ENCODE measurements at regions not wholly inside any gene's neighbourhood (a gene's known extent, or its start where the extent isn't known, plus 50 kb on each side); places are given as distances from the start of the nearest gene placed in this dataset.

DNA sequence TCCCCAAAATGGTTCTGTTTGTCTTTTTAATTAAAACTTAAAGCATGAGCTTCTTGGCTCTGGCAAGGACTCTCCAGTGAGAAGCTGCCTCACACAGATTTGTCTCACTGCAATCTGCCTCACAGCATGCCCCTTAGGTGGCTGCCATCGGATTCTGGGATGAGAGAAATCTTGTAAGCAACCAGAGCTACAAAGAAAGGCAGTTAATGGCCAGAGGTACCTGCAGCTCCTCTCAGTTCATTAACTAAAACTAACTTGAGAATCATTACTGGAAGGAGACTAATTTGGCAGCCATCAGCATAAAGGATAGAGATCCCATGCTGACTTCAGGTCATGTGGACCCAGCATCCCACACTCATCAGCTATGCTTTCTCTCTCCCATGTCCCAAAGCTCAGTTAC, 220.6 kb upstream of the DMAC1 start:
- 89 to 100% methylated on average over 1 of the region's 1 CpG for WGBS, 2 donors
- TF ChIP-seq EP300 (IDR thresholded peaks at IDR 0.05) (no peak), POLR2A (IDR thresholded peaks at IDR 0.05) (no peak), POLR2AphosphoS5 (IDR thresholded peaks at IDR 0.05) (no peak)
- TF ChIP-seq, protein P1, sequence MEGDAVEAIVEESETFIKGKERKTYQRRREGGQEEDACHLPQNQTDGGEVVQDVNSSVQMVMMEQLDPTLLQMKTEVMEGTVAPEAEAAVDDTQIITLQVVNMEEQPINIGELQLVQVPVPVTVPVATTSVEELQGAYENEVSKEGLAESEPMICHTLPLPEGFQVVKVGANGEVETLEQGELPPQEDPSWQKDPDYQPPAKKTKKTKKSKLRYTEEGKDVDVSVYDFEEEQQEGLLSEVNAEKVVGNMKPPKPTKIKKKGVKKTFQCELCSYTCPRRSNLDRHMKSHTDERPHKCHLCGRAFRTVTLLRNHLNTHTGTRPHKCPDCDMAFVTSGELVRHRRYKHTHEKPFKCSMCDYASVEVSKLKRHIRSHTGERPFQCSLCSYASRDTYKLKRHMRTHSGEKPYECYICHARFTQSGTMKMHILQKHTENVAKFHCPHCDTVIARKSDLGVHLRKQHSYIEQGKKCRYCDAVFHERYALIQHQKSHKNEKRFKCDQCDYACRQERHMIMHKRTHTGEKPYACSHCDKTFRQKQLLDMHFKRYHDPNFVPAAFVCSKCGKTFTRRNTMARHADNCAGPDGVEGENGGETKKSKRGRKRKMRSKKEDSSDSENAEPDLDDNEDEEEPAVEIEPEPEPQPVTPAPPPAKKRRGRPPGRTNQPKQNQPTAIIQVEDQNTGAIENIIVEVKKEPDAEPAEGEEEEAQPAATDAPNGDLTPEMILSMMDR (IDR thresholded peaks at IDR 0.05): no peak
- H3K4me1 ChIP-seq: no peaks in the 10 kb centered on the region
- no peak overlapping the region for H3K4me3 ChIP-seq
- H3K36me3 ChIP-seq: no peaks in the 10 kb centered on the region
- no peak for ATAC-seq (ENCODE audit: low FRiP score in 2 of 2)
- peaks cover 0 to 3% (median 0%) of the 10 kb centered on the region in 4 donors for H3K9me3 ChIP-seq
- H3K27ac ChIP-seq: no peak overlapping the region
- no peaks in the 10 kb centered on the region for H3K27me3 ChIP-seq
- no peak for DNase-seq

DNA sequence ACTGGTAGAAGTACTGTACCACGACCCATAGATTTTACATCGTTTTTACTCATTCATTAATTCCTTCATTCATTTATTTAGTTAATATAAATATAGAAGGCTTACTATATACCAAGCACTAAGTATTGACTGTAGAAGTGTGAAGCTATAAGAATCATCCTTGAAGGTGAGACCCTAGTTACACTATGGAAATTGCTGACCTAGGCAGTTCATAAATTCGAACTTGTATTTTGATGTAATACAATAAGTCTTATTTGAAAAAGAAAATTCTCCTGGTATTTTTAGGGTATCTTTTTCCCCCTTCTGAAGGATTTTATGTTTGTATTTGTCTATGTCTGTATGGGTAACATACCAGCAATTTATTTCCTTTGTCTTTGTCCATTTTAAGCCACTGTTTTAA, 220.1 kb upstream of the DMAC1 start:
- no peaks in the 10 kb centered on the region for H3K36me3 ChIP-seq
- 88 to 90% methylated on average over 3 of the region's 3 CpGs for WGBS, 2 donors
- no peak overlapping the region for H3K27ac ChIP-seq
- DNase-seq (no peak), ATAC-seq (ENCODE audit: low FRiP score in 2 of 2) (no peak)
- H3K4me3 ChIP-seq: no peak overlapping the region
- H3K4me1 ChIP-seq: no peaks in the 10 kb centered on the region
- H3K9me3 ChIP-seq: peaks cover 0 to 3% (median 0%) of the 10 kb centered on the region in 4 donors
- TF ChIP-seq EP300 (IDR thresholded peaks at IDR 0.05) (no peak), POLR2AphosphoS5 (IDR thresholded peaks at IDR 0.05) (no peak), POLR2A (IDR thresholded peaks at IDR 0.05) (no peak)
- TF ChIP-seq, protein P1 (IDR thresholded peaks at IDR 0.05): no peak
- no peaks in the 10 kb centered on the region for H3K27me3 ChIP-seq

DNA sequence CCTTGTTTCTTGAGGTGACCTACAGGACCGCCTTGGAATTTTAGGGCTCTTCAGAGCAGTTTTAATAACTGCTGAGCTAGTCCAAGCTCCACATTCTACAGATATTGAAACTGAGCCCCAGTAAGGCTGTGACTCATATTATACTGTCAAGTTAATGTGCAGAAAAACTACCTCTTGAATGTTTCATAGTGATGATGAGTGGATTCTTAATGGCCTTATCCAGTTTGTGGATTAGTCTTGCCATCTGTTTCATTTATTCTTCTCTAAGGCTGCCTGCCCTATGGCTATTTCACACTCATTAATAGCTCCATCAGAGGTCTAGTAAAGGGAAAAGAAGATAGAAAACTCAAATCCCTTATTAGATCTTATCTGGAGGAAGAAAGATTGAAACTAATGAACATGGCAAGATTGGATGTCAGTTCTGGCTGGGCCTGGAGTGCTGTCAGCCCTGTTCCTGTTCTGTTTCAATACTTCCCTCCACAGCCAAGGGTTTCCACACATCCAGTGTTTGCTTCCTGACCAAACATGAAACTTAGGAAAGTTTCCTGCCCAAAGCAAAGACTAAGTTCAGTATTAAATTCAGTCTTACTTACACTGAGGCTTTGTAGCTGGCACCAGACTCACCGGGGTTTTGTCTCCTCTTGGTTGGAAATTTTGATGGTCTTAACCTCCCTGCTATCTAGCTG, 215.6 kb upstream of the DMAC1 start:
- no peaks in the 10 kb centered on the region for H3K36me3 ChIP-seq
- peaks cover 0 to 3% (median 0%) of the 10 kb centered on the region in 4 donors for H3K9me3 ChIP-seq

DNA sequence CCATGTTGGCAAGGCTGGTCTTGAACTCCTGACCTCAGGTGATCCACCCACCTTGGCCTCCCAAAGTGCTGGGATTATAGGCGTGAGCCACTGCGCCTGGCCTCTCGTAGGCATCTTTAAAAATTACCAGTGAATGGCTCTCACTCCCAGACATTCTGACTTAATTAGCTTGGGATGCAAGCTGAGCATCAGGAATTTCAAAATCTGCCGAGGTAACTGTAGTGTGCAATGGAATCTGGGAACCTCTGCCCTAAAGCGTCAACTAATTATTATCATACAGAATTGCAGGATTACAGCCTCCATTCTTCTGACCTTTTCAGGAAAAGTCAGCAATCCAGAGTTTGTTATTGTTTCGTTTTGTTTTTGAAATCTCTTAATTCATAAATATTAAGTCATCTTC, 213.4 kb upstream of the DMAC1 start:
- H3K4me3 ChIP-seq: no peak overlapping the region
- no peak for ATAC-seq (ENCODE audit: low FRiP score in 2 of 2)
- WGBS, 2 donors: 77 to 80% methylated on average over 6 of the region's 6 CpGs
- H3K4me1 ChIP-seq: no peaks in the 10 kb centered on the region
- DNase-seq: no peak
- no peaks in the 10 kb centered on the region for H3K27me3 ChIP-seq
- H3K9me3 ChIP-seq: no peaks in the 10 kb centered on the region
- no peaks in the 10 kb centered on the region for H3K36me3 ChIP-seq
- no peak overlapping the region for H3K27ac ChIP-seq
- TF ChIP-seq POLR2A (IDR thresholded peaks at IDR 0.05) (no peak), POLR2AphosphoS5 (IDR thresholded peaks at IDR 0.05) (no peak), EP300 (IDR thresholded peaks at IDR 0.05) (no peak)
- TF ChIP-seq, protein P1 (IDR thresholded peaks at IDR 0.05): no peak

More for the DNA sequence above, 215.6 kb upstream of the DMAC1 start:
- H3K4me3 ChIP-seq: no peak overlapping the region
- TF ChIP-seq, protein P1 (IDR thresholded peaks at IDR 0.05): no peak
- WGBS, 2 donors: 94 to 96% methylated on average over 2 of the region's 2 CpGs
- no peaks in the 10 kb centered on the region for H3K27me3 ChIP-seq
- no peak for DNase-seq
- no peaks in the 10 kb centered on the region for H3K4me1 ChIP-seq
- no peak overlapping the region for H3K27ac ChIP-seq
- no peak for ATAC-seq (ENCODE audit: low FRiP score in 2 of 2)

DNA sequence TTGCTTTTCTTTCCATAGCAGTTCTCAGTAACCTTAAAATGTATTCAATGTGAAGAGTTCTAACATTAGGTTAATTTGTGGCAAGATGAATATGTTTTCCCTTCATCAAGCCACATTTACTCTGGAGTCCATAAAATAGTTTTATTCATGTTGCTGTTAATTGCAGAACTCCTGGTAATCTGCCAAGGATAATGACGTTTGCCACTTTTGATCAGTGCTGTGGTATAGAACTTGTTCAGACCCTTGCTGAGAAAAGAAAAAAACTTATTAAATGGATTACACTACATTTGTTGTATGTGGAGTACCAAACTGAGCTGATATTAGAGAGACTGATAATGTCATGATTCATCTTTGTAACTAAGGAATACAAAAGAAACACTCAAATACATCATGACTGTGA, 212.4 kb upstream of the DMAC1 start:
- 16 to 22% methylated on average over 1 of the region's 1 CpG for WGBS, 2 donors
- TF ChIP-seq POLR2A (IDR thresholded peaks at IDR 0.05) (no peak), EP300 (IDR thresholded peaks at IDR 0.05) (no peak), POLR2AphosphoS5 (IDR thresholded peaks at IDR 0.05) (no peak)
- TF ChIP-seq, protein P1 (IDR thresholded peaks at IDR 0.05): no peak
- ATAC-seq (ENCODE audit: low FRiP score in 2 of 2) (no peak), DNase-seq (no peak)
- H3K36me3 ChIP-seq: no peaks in the 10 kb centered on the region
- H3K4me3 ChIP-seq: no peak overlapping the region
- no peaks in the 10 kb centered on the region for H3K4me1 ChIP-seq
- H3K9me3 ChIP-seq: no peaks in the 10 kb centered on the region
- no peaks in the 10 kb centered on the region for H3K27me3 ChIP-seq
- no peak overlapping the region for H3K27ac ChIP-seq
